HCT116 (cell line): ENCODE measurements at regions not wholly inside any gene's neighbourhood (a gene's known extent, or its start where the extent isn't known, plus 50 kb on each side); places are given as distances from the start of the nearest gene placed in this dataset.

Source experiments
- ATAC-seq: fragments of 200-7000 bp; cut with Tn5 transposase; 2 replicates; pipeline ENCODE4 v1.9.1; 2020; ENCODE audit warnings: mild to moderate bottlenecking, moderate library complexity
- BruUV-seq: library from RNA; stranded (reverse); fragments of 400-500 nt; replicated peaks from 2 replicates; lab custom pipeline; 2021; lab: Mats Ljungman, UMichigan
- CTCF ChIA-PET: fragments of 300-600 bp; sonication (Branson Sonifier 250); formaldehyde crosslinking; loops from one replicate; lab custom pipeline; 2021; ENCODE audit warnings: antibody characterized with exemption; lab: Charles Lee
- POLR2A ChIA-PET: fragments of 300-600, 350-600 bp; sonication (Branson Sonifier 250); formaldehyde crosslinking; loops from one replicate; lab custom pipeline; 2021; ENCODE audit warnings: antibody characterized with exemption; lab: Charles Lee
- RAD21 ChIA-PET, 2 experiments: fragments of 300-600 bp; sonication (Branson Sonifier 250); formaldehyde crosslinking; loops; one replicate each; lab custom pipeline; 2023; ENCODE audit warnings: low total read pairs in 2 of 2; ENCODE audit not compliant: uncharacterized antibody in 2 of 2, unreplicated experiment in 2 of 2, low non-redundant PET in 1 of 2; lab: Charles Lee
- DNase-seq: peaks from one replicate; pipeline ENCODE4 v3.0.0-alpha.2; 2010; ENCODE audit warnings: low read depth, low spot score
- H2AFZ ChIP-seq: fragments of 200-600 bp; shearing (Covaris generic), sonication (generic); 2 replicates; pipeline ENCODE4 v1.6.1; 2017; ENCODE audit warnings: low read depth, mixed run types, mixed read lengths, antibody characterized with exemption, low read length; ENCODE audit not compliant: poor library complexity, severe bottlenecking
- H3K27ac ChIP-seq: 2 replicates; pipeline ENCODE4 v1.5.1; 2012; ENCODE audit warnings: low read depth, low read length
- H3K27me3 ChIP-seq: fragments of 200-600 bp; sonication (generic); 2 replicates; pipeline ENCODE4 v1.6.1; 2016; ENCODE audit warnings: mixed run types, low read length, mixed read lengths; ENCODE audit not compliant: insufficient read depth
- H3K36me3 ChIP-seq, 2 experiments: fragments of 200-500 bp in 1 of 2; fragments of 200-600 bp in 1 of 2; sonication (Bioruptor generic) in 1 of 2; sonication (generic) in 1 of 2; 2 replicates each; pipeline versions ENCODE4 v1.5.1 to v1.6.1; 2014 to 2016; ENCODE audit warnings: low read length in 2 of 2, inconsistent platforms in 1 of 2, mixed read lengths in 1 of 2, mixed run types in 1 of 2; ENCODE audit not compliant: insufficient read depth in 2 of 2, control insufficient read depth in 1 of 2
- H3K4me1 ChIP-seq, 2 experiments: fragments of 200-600 bp in 1 of 2; sonication (generic) in 1 of 2; 2 replicates each; pipeline versions ENCODE4 v1.5.1 to v1.6.1; 2012 to 2017; ENCODE audit warnings: low read length in 2 of 2, inconsistent platforms in 1 of 2, mild to moderate bottlenecking in 1 of 2, mixed read lengths in 1 of 2, mixed run types in 1 of 2, moderate library complexity in 1 of 2; ENCODE audit not compliant: insufficient read depth in 2 of 2, control insufficient read depth in 1 of 2
- H3K4me2 ChIP-seq: fragments of 200-600 bp; sonication (generic); 2 replicates; pipeline ENCODE4 v1.6.1; 2017; ENCODE audit warnings: mixed run types, low read length, mixed read lengths
- H3K4me3 ChIP-seq, 2 experiments: fragments of 200-600 bp in 1 of 2; sonication (generic) in 1 of 2; replicated peaks in 1 of 2; 2 replicates each; pipeline ENCODE4 v1.5.1; 2011 to 2016; ENCODE audit warnings: low read length in 2 of 2, control low read depth in 1 of 2, low read depth in 1 of 2, mild to moderate bottlenecking in 1 of 2, mixed read lengths in 1 of 2, mixed run types in 1 of 2
- H3K79me2 ChIP-seq: fragments of 200-600 bp; sonication (generic); 2 replicates; pipeline ENCODE4 v1.6.1; 2017; ENCODE audit warnings: mild to moderate bottlenecking, mixed run types, low read length, moderate library complexity, mixed read lengths; ENCODE audit not compliant: insufficient read depth
- H3K9ac ChIP-seq: fragments of 200-600 bp; sonication (generic); 2 replicates; pipeline ENCODE4 v1.6.1; 2016; ENCODE audit warnings: low read length, mixed read lengths
- H3K9me2 ChIP-seq: fragments of 200-600 bp; sonication (generic), shearing (Covaris generic); 2 replicates; pipeline ENCODE4 v1.6.1; 2017; ENCODE audit warnings: mixed run types, mild to moderate bottlenecking, moderate library complexity; ENCODE audit not compliant: insufficient read depth
- H3K9me3 ChIP-seq, 2 experiments: fragments of 200-500 bp in 1 of 2; fragments of 200-600 bp in 1 of 2; sonication (Bioruptor generic) in 1 of 2; sonication (generic) in 1 of 2; 2 replicates each; pipeline ENCODE4 v1.6.1; 2014 to 2017; ENCODE audit warnings: low read length in 2 of 2, mixed read lengths in 2 of 2, inconsistent platforms in 1 of 2, low read depth in 1 of 2, mild to moderate bottlenecking in 1 of 2, mixed run types in 1 of 2, moderate library complexity in 1 of 2; ENCODE audit not compliant: control insufficient read depth in 1 of 2, insufficient read depth in 1 of 2
- H4K20me1 ChIP-seq: fragments of 200-600 bp; sonication (generic), shearing (Covaris generic); 2 replicates; pipeline ENCODE4 v1.6.1; 2017; ENCODE audit warnings: mixed run types, mild to moderate bottlenecking, moderate library complexity; ENCODE audit not compliant: insufficient read depth
- CBX3 ChIP-seq: IDR thresholded peaks from 2 replicates; pipeline ENCODE4 v1.6.1; 2012; ENCODE audit warnings: low read depth
- EGR1 ChIP-seq: IDR thresholded peaks from 2 replicates; pipeline ENCODE4 v1.6.1; 2012; ENCODE audit warnings: low read depth
- EZH2phosphoT487 ChIP-seq: fragments of 200-600 bp; IDR thresholded peaks from 2 replicates; pipeline ENCODE4 v1.6.1; 2018; ENCODE audit warnings: antibody characterized with exemption, borderline replicate concordance
- FOSL1 ChIP-seq: IDR thresholded peaks from 2 replicates; pipeline ENCODE4 v1.6.1; 2012; ENCODE audit warnings: low read depth
- SRF ChIP-seq: IDR thresholded peaks from 2 replicates; pipeline ENCODE4 v1.6.1; 2012; ENCODE audit warnings: low read depth
- ZFX ChIP-seq: fragments of 450-650 bp; IDR thresholded peaks from 2 replicates; pipeline ENCODE4 v1.6.1; 2017
- intact Hi-C: fragments of 100-400 bp; cut with micrococcal nuclease; formaldehyde crosslinking; loops from 2 replicates; pipeline ENCODE4 v1.10.0; 2022
- TF ChIP-seq, protein P1 (sequence below): IDR thresholded peaks from 2 replicates; pipeline ENCODE4 v1.6.1; 2012; ENCODE audit warnings: low read depth
- TF ChIP-seq, protein P2 (sequence below), 3 experiments: fragments of 200-600 bp in 1 of 3; sonication (generic) in 1 of 3; IDR thresholded peaks in 2 of 3; conservative IDR thresholded peaks in 1 of 3; 2 replicates each; pipeline ENCODE4 v1.5.1; 2012 to 2017; ENCODE audit warnings: low read depth in 2 of 3, low read length in 2 of 3, antibody characterized with exemption in 1 of 3, borderline replicate concordance in 1 of 3, control low read depth in 1 of 3, mild to moderate bottlenecking in 1 of 3, mixed read lengths in 1 of 3, mixed run types in 1 of 3, moderate library complexity in 1 of 3; ENCODE audit not compliant: insufficient read depth in 1 of 3

DNA sequence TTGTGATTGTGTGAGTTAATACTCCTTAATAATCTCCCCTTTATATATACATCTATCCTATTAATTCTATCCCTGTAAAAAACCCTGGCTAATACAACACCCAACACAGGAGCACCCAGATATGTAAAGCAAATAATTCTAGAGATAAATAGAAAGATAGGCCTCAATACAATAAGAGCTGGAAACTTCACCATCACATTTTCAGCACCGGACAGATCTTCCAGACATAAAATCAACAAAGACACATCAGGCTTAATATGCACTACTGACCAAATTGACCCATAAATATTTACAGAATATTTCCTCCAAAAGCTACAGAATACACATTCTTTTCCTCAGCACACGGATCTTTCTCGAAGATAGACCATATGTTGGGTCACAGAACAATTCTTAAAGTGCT lies 71.0 kb upstream of the ST8SIA4 start:
- intact Hi-C loops = no loop called here
- TF ChIP-seq FOSL1 = no peak
- TF ChIP-seq, protein P1, sequence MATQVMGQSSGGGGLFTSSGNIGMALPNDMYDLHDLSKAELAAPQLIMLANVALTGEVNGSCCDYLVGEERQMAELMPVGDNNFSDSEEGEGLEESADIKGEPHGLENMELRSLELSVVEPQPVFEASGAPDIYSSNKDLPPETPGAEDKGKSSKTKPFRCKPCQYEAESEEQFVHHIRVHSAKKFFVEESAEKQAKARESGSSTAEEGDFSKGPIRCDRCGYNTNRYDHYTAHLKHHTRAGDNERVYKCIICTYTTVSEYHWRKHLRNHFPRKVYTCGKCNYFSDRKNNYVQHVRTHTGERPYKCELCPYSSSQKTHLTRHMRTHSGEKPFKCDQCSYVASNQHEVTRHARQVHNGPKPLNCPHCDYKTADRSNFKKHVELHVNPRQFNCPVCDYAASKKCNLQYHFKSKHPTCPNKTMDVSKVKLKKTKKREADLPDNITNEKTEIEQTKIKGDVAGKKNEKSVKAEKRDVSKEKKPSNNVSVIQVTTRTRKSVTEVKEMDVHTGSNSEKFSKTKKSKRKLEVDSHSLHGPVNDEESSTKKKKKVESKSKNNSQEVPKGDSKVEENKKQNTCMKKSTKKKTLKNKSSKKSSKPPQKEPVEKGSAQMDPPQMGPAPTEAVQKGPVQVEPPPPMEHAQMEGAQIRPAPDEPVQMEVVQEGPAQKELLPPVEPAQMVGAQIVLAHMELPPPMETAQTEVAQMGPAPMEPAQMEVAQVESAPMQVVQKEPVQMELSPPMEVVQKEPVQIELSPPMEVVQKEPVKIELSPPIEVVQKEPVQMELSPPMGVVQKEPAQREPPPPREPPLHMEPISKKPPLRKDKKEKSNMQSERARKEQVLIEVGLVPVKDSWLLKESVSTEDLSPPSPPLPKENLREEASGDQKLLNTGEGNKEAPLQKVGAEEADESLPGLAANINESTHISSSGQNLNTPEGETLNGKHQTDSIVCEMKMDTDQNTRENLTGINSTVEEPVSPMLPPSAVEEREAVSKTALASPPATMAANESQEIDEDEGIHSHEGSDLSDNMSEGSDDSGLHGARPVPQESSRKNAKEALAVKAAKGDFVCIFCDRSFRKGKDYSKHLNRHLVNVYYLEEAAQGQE = peak; percentile 36
- no peak for TF ChIP-seq ZFX
- no TSS peak for BruUV-seq
- H3K79me2 ChIP-seq = no peaks in the 10 kb centered on the region
- ChIA-PET RAD21 (no interaction called here), POLR2A (no interaction called here), CTCF (no interaction called here)
- H3K4me3 ChIP-seq = no peak overlapping the region
- no peak overlapping the region for H2AFZ ChIP-seq
- no peaks in the 10 kb centered on the region for H3K36me3 ChIP-seq
- ATAC-seq (no peak), DNase-seq (no peak)
- H3K4me2 ChIP-seq = no peak overlapping the region
- no peaks in the 10 kb centered on the region for H3K9me2 ChIP-seq
- no peak overlapping the region for H3K27ac ChIP-seq
- H3K4me1 ChIP-seq = no peaks in the 10 kb centered on the region
- H4K20me1 ChIP-seq = no peaks in the 10 kb centered on the region
- no peaks in the 10 kb centered on the region for H3K27me3 ChIP-seq
- no peaks in the 10 kb centered on the region for H3K9me3 ChIP-seq
- H3K9ac ChIP-seq = no peak overlapping the region

DNA sequence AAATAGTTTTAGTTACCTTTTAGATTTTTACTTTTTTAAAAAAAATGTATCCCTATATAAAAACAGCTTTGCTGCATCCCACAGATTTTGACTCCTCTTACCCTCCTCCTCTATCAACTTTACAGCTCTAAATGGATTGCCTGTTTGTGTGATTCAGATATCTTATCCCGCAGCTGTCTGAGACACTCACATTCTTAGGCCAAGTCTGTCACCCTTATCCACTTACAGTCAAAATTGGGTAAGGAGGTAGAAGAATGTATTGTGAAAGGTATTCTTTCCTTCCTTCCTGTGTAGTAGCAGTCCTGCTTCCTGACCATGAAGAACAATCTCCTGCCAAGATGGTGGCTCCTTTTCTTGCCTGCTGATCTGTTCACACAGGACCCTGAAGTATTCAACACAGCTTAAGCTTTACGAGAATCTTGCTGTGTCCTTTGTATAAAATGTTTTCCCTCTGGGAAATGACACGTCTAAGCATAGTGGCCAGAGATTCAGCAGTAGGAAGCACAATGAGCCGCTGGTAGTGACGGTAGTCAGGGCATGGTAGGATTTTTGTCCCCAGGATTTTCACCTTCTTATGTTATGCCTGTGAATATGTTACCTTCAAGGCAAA lies 67.7 kb upstream of the ST8SIA4 start:
- POLR2A ChIA-PET = no interaction called here
- no peak overlapping the region for H3K9ac ChIP-seq
- CTCF ChIA-PET = no interaction called here
- H3K4me2 ChIP-seq = no peak overlapping the region
- H3K4me3 ChIP-seq = no peak overlapping the region
- H3K9me2 ChIP-seq = no peaks in the 10 kb centered on the region
- H3K36me3 ChIP-seq = no peaks in the 10 kb centered on the region
- ATAC-seq (no peak), DNase-seq (no peak)
- no peak overlapping the region for H2AFZ ChIP-seq
- no peaks in the 10 kb centered on the region for H3K79me2 ChIP-seq
- H3K27ac ChIP-seq = no peak overlapping the region
- no TSS peak for BruUV-seq
- no peaks in the 10 kb centered on the region for H3K27me3 ChIP-seq
- intact Hi-C loops = no loop called here
- RAD21 ChIA-PET = no interaction called here
- no peaks in the 10 kb centered on the region for H3K4me1 ChIP-seq
- TF ChIP-seq, protein P1 = no peak
- TF ChIP-seq SRF = no peak
- TF ChIP-seq, protein P2, sequence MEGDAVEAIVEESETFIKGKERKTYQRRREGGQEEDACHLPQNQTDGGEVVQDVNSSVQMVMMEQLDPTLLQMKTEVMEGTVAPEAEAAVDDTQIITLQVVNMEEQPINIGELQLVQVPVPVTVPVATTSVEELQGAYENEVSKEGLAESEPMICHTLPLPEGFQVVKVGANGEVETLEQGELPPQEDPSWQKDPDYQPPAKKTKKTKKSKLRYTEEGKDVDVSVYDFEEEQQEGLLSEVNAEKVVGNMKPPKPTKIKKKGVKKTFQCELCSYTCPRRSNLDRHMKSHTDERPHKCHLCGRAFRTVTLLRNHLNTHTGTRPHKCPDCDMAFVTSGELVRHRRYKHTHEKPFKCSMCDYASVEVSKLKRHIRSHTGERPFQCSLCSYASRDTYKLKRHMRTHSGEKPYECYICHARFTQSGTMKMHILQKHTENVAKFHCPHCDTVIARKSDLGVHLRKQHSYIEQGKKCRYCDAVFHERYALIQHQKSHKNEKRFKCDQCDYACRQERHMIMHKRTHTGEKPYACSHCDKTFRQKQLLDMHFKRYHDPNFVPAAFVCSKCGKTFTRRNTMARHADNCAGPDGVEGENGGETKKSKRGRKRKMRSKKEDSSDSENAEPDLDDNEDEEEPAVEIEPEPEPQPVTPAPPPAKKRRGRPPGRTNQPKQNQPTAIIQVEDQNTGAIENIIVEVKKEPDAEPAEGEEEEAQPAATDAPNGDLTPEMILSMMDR (IDR thresholded peaks at IDR 0.05 in 2 of 3, conservative IDR thresholded peaks at IDR 0.05 in 1 of 3; ENCODE audit: borderline replicate concordance in 1 of 3, insufficient read depth in 1 of 3, low read depth in 2 of 3, low read length in 2 of 3) = no peak
- no peak for TF ChIP-seq EZH2phosphoT487
- no peak for TF ChIP-seq CBX3
- TF ChIP-seq EGR1 = no peak
- no peaks in the 10 kb centered on the region for H4K20me1 ChIP-seq
- no peaks in the 10 kb centered on the region for H3K9me3 ChIP-seq
